ENCODE measurements at regions not wholly inside any gene's neighbourhood (a gene's known extent, or its start where the extent isn't known, plus 50 kb on each side); places are given as distances from the start of the nearest gene placed in this dataset.
A peak's percentile ranks its signal among the peaks of the same experiment; 100 is the strongest.

DNA sequence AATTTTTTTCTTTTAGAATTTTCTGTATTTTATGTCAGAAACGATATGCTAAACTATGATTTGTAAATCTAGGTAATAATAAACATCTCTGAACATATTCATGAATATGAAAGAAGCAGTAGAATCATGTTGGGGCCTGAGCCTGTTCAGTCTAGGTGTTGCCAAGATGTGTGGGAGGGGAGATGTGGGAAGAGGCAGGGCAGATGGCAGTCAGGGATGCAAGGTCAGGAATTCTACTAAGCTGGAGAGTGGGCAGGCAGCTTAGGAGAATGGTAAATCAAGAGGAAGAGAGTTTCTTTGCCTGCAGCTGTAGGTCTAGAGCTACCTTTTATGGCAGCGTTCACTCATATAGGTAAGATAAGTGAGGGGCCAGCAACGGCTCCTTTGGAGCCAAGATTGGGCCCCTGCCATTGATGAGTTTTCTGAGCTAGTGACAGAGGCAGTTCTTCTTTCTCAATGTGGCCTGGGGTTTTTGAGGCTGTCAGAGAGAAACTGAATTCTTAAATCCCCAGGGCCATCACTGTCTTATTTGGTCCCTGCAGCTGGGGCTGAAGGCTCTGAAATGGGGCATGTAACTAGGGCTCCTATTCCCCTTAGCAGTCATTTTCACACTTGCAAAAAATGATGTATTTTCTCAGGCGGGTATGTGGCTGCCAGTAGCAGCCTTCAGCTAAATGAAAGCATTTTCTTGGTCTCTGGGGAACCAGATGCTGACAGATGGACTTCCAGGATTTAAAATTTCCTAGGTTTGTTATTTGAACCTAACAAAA, 232.8 kb downstream of the PIK3C3 start:
- no peak for DNase-seq

DNA sequence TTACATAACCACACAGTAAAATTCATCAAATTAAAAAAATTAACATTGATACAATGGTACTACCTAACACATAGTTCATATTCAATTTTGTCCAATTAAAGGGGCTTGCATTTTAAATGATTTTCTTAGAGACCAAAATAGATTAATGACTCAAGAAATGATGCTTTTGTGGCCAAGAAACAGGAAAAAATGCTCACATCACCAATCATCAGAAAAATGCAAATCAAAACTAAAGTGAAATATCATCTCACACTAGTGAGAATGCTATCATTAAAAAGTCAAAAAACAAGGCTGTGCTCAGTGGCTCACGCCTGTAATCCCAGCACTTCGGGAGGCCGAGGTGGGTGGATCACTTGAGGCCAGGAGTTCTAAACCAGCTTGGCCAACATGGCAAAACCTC, 235.6 kb downstream of the PIK3C3 start:
- no peak for DNase-seq

DNA sequence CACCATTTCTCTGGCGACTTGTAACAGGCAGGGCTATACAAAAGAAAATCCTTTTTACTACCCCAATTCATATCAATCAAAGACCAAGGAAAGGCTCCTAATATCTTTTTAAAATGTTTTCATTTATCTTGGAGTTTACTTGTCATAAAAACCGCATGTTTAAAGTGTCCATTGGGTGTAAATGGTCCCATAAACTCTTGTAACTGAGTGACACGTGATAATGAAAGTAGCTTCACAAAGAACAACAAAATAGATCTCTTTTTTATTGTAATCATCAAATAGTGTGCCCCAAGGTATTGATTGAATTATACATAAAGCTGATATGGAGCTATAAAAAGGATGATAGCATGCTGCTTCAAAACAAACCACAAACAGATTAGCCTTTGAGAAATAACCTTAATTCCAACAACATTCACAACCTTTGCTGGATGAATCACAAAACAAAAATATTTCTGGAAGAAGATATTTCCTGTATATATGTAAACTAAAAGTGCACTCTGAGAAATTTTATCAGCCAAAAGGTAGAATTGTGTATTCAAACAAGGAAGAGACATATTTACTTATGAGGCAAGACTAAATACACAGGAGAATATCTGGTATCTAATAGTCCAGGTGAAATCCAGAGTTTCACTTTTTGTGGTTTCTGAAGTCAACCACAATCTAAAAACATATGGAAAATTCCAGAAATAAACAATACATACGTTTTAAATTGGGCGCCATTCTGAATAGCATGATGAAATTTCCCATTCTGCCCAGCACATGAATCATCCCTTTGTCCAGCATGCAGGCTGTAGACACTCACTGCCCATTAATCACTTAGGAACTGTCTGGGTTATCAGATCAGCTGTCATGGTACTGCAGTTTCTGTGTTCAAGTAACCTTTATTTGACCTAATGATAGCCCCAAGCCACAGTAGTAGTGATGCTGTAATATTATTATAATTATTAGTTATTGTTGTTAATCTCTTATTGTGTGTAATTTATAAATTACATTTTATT, 237.5 kb downstream of the PIK3C3 start:
- no peak for DNase-seq

DNA sequence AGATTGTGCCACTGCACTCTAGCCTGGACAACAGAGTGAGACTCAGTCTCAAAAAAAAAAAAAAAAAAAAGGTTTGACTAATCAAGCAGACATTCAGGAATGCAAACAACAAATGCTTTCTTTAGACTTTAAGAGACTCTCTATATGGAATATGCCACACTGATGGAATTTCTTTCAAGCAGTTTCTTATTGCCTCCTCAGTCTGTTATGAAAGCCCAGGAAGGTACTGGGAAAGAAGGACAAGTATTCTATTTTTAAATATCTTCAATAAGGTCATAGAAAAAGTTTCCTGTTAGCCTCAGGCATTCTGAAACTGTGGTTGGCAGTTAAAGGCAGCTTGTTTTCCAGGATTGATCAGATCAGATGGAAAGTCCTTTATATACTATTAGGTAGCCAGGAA, 241.6 kb downstream of the PIK3C3 start:
- DNase-seq = no peak

DNA sequence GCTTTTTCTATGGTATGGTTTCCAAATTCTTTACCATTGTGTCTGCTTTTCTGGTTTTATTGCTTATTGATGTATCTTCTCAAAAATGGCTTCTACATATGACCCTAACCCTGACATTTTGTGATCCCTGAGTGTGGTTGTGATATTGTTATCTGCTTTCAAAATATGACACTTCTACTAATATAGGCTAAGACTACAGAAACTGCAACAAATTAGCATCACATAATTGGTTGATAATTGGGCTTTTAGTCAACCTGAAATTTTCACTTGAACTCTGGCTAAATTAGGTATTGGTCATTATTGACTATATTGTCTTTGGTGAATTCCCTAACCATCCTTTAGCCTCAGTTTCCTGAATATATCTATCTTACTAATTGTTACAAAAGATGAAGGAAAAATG, 246.1 kb downstream of the PIK3C3 start:
- no peak for DNase-seq

DNA sequence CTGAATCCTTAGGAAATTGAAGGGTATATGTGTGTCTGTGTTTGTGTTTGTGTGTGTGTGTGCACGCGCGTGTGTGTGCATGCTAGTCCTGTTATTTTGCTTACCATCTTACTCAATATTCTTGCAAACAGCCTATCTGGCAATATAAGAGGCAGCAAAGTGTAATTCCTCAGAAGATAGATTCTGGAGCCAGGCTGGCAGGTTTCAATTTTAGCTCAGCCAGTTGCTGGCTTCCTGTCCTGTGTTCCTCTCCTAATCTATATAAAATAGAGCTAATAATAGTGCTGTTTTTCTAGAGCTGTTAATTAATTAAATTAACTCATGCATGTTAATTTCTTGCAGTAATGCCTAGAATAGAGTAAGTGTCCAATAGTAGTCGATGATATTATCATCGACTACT, 256.2 kb downstream of the PIK3C3 start:
- DNase-seq = no peak

DNA sequence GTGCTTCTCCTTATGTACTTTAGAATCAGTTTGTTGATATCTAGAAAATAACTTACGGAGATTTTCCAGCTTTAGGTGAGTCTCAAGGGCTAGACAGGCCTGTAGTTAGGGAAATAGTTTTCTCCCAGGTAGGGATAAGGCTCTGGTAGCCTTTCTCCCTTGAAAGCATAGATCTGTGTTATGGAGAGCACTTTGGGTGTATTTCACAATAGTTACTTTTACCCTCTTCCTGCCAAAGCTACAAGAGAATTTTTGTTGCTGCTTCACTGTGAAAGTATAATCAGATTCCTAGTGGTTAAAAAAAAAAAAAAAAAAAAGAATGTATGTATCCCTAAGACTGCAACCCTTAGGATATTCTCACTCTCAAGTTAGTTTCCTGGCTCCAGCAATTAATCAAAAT, 267.5 kb downstream of the PIK3C3 start:
- no peak for DNase-seq

DNA sequence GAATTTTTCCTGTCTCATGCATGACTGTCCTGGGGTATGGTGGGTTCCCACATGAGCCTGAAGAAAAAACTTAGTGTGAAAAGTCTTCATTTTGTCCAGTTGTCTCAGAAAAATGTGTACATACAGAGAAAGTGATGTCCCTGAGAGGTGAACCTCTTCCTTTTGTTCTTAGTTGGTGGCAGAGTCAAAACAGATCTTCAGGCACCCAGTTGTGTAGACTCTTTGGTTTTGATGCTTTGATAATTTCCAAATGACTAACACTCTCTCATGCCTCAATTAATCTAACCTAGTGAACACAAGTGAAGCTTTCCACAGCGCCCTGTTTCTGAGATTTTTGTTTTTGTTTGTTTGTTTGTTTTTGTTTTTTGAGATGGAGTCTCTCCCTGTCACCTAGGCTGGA, 273.5 kb downstream of the PIK3C3 start:
- DNase-seq = no peak

DNA sequence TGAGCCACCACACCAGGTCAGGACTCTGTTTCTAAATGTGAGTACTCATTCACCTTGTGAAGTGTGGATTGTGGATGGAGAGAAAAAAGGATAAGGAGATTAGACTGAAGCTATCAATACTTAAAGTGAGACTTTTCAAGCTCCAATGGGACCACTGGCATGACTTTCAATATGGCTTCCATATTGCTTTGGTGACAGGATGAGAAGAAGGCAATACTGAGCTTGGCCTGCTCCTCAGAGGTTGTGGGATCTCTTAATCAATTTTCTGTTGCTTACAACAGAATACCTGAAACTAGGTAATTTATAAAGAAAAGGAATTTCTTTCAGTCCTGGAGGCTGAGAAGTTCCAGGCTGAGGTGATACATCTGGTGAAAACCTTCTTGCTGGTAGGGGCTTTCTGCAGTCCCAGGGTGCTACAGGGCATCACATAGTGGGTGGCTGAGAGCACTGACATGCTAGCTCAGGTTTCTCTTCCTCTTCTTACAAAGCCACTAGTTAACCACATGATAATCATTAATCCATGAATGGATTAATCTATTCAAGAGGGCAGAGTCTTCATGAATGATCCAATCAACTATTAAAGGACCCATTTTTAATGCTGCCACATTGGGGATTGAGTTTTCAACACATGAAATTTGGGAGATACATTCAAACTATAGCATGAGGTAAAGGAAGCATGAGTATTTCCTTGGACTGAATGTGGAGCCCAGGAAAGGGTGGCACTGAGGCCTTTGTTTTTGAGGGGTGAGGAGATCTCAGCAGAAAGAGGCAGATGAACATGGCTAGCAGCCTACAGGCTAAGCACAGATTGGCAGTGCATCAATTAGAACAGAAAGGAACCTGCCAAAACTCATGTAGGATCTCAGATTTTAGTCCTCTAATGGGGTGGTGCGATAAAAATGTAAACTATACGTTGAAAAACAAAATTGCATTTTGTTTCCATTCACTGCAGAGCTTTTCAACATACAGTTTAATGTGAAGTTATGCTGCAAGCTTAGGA, 274.5 kb downstream of the PIK3C3 start:
- DNase-seq = no peak

DNA sequence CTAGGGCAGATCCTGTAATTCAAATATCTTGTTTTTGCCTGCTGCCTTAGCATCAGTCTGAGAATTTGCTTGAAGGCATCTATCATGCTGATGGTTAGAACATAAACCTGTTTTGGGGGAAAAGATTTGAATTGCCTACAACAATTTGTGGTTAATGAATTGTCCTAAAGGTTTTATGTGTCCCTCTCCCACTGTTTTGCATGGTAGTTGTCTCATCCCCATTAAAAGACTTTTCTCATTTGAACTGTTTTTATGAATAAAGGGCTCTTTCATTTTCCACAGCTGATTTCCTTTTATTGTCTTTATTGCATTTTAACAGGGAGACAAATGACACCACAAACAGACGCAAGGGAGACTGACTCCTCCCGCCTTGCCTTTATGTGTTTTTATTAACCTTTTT, 275.6 kb downstream of the PIK3C3 start:
- DNase-seq = no peak

DNA sequence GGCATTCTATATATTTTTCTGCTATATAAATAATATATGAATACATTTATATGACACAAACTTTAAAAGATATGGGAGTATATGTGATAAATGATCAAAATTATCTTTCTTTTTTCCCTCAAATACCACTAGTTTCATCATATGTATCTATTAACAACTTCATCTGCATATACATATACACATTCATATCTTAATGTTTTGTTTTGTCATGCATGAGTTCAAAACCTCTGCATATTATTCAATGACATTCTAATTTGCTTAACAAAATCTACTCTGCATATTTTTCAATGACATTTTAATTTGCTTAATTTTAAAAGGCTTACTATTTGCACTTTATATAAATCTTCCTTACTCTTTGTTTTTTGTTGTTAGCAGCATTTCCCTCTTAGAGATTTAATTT, 276.2 kb downstream of the PIK3C3 start:
- DNase-seq = no peak

DNA sequence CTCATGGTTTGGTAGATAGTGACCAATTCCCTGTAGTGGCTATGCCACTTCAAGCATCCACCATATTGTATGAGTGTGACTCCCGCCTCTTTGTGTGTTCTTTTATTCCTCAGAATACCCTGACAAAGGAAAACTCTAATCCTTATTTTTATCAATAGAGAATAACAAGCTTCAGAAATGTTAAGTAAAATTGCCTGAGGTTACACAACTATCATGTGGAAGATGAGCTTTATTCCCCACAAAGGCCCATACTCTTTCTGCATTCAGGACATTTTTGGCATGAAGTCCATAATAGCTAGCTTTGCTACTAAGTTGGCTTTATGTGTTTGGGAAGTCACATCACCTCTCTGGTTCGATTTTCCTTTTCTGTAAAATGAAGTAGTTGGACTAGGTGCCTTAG, 276.8 kb downstream of the PIK3C3 start:
- no peak for DNase-seq

DNA sequence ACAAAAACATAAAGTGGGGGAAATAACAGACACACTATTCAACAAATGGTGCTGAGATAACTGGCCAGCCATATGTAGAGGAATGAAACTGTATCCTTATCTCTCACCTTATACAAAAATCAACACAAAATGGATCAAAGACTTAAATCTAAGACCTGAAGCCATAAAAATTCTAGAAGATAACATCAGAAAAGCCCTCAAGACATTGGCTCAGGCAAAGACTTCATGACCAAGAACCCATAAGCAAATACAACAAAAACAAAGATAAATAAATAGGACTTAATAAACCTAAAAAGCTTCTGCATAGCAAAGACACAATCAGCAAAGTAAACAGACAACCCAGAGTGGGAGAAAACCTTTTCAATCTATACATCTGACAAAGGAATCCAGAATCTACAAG, 278.9 kb downstream of the PIK3C3 start:
- DNase-seq = no peak

DNA sequence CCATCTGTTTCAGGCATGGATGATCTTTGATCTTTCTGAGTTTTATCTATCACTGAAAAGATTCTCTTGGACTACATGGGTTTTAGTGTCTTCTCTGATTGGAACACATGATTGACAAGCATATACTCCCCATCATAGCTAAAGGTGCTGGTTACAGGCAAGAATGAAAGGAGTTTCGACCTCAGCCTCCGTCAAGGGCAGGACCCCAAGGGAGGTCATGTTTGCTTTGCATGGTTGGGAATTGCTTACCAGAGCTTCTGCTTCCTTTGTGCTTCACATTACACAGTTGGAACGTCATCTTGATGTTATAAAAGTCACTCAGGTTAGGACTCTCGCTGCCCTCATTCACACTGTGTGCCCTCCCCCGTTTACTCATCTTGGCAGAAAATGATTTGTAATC, 287.7 kb downstream of the PIK3C3 start:
- DNase-seq = no peak

DNA sequence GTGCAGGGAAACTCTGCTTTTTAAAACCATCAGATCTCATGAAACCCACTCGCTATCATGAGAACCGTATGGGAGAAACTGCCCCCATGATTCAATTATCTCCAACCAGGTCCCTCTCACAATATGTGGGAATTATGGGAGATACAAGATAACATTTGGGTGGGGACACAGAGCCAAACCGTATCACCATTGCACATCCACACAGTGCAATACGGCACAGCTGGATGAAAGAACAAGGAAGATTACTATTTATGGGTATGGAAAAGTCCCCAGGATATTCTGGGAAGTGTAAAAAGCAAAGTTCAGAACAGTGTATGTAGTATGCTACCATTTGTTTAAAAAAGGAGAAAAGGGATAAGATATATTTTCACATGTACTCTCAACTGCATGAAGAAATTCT, 290.1 kb downstream of the PIK3C3 start:
- DNase-seq = no peak

DNA sequence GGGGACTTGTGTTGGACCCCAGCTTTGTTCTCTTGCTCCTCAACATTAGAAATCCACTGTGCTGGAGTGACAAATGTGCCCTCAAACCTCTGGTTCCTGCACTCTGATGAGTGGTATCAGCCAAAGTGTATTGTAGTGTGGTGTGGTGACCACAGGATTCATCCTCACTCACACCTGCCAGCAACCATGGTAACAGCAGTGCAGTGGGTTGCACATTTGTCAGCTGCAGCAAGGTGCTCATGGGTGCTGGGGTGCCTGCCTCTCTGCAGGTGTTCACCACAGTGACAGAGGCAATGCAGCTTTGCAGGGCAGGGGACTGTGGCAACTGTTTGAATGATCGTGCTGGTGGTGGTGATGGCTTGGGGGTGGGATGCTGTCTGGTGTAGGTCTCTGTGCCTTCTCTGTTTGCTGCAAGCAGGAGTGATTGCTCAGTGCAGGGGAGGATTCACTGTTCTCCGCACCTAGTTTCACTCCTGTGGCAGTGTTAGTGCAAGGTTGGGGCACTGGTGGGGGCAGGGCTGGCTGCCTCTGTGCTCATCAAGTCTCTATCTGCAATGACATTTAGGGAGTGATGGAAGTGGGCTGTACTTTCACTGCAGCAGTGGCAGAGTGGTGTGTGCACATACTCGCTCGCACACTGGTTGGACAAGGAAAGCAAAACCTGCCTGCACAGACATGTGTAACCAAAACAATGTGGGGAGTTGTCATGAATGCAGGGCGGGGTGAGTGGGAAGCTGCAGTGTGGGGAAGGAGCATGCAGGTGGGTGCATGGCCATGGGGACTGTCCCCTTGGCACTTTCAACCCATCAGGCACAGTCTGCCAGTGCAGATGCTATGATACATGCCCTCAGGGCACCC, 301.1 kb downstream of the PIK3C3 start:
- peak; percentile 3 for DNase-seq

DNA sequence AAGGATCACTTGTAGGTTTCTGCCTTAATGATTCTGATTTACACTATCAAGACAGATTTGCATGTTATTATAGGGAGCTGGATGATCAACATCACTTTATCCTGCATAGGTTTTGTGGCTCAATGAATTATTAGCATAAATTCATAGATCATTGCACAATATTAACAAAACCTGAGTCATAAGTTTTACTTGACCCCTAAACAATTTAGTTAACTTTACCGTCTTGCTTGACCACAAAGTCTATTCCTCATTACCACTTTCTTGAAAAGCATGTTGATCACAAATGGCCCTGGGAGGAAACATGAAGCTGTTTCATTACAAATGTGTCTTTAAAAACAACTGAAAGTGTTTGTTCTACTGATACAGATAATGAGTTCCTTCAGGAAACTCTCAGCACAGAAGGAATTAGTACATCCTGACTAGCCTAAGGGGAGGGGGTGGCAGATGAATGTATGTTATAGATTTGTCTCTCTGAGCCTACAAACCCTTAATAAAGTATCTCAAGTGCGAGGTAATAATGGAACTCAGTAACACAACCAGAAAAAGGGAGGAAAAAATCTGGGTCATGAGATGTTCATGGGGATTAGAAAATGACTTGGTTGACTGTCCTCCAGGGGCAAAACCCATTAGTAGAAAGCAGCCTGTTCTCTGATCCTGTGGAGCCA, 303.4 kb downstream of the PIK3C3 start:
- DNase-seq = no peak

DNA sequence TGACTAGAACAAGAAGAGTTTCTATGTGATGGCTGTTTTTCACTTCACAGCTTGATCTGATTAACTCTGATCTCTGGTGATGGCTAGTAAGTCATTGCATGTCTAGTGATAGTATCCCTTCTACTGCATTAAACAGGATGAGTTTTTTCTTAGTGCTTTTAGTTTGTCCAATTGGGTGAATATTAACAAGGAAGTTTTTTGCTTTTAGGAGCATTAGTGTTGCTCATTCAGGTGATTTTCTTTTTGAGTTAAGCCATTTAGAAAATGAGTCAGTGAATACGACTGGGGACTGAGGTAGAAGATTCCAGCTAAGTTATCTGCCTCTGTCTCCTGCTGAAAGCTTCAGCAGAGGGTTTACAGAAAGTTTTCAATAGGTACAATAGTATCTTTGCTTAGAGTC, 306.7 kb downstream of the PIK3C3 start:
- DNase-seq = no peak

DNA sequence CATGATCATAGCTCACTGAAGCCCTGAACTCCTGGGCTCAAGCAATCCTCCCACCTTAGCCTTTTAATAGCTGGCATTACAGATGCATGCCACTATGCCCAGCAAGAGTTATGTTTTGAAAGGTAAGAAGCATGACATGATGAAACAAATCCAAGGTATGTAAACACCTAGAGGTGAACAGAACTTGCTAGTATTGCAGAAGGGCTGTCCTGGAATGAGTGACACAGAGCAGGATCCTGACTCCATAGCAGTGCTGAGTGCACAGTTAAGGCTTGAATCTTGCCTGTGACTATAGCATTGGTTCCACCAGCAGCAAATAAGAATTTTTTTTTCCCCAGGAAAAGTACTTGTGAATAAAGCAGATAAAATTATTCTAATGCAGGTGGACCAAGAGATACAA, 309.5 kb downstream of the PIK3C3 start:
- DNase-seq = no peak

DNA sequence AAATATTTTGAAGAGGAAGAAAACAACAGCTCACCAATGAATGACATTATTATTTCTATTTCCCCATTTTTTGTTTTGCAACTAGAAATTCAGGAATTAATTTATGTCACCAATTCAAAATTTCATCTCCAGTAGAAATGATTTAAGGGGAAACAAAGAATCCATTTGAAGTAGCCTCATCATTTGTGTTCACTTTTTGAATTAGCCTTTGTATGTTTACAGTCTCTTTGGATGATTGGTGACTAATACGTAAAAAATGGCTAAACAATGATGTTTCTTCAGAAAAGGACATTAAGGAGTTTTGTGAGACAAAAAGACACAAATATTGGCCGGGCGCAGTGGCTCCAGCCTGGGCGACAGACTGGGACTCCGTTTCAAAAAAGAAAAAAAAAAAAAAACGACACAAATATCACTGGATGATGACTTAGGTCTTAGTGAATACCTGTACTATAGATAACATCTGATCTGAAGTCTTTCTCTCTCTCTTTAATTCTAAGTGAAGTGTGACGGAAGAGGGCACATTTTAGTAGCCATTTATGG, 313.2 kb downstream of the PIK3C3 start:
- no peak for DNase-seq

DNA sequence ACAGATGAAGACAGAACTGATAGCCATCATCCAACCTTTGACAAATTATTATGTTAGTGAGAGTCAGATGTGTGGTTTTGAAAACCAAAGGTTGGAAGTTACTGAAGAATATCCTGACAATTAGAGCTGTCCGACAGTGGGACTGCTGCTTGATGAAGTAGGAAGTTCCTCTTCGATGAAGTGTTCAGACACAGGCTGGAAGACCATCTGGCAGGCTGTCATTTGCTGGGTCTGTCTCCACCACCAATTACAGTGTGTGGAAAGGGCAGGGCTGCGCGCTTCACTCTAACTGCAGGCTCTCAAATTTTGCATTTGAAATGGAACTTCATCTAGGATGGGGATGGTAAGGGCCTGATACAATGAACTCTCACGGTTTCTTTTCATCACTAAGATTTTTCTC, 313.8 kb downstream of the PIK3C3 start:
- no peak for DNase-seq

Data from NK-92 treated with Interleukin-12 subunit alpha and Interleukin-12 subunit beta, amount 100 ng/mL, for 24 hours (cell line).